DMS53 (cell line): ENCODE measurements at regions not wholly inside any gene's neighbourhood (a gene's known extent, or its start where the extent isn't known, plus 50 kb on each side); places are given as distances from the start of the nearest gene placed in this dataset.

Experiments
- DNase-seq: peaks from one replicate; lab custom pipeline; 2025; lab: John Stamatoyannopoulos, UW

DNA sequence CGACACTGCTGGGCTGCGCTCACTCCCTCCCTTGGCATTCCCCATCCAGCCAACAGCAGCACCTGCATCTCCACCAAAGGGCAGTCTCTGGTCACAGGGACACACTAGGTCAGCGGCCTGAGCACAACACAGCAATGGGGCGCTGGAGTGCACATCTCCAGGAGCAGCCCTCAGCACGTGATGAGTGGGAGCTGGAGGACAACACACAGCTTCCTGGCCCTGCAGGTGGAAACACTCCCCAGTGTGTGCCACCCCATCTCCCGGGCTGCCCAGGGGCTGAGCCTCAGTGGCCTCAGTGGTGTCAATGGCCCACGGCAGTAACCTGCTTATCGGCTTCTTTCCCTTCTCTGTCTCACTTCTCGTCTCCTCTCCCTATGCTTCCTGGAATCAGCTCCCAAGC is 96.8 kb upstream of the VSTM2B start:
- DNase-seq: no peak

- no peak for DNase-seq
Measured at GRCh38 chr19:29429581-29429980, 96.2 kb upstream of the VSTM2B start.

DNA sequence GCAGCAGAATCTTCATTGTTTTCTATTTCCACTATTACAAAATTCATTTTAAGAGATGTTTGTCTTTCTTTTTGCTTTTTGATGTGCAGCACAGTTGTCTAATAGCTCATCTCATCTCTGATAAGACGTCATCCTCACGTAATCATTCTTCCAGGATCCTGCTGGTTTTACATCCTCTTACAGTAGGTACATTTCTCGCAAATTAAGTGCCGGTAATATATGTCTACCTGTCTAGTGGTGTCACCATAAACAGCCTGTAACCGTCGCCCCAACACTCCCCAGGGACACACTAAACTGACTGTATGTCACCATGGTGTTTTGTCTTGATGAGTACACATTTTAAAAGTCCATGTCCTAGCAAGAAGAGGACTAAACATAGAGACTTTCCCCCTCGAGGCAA is 94.5 kb upstream of the VSTM2B start:
- DNase-seq: no peak

DNA sequence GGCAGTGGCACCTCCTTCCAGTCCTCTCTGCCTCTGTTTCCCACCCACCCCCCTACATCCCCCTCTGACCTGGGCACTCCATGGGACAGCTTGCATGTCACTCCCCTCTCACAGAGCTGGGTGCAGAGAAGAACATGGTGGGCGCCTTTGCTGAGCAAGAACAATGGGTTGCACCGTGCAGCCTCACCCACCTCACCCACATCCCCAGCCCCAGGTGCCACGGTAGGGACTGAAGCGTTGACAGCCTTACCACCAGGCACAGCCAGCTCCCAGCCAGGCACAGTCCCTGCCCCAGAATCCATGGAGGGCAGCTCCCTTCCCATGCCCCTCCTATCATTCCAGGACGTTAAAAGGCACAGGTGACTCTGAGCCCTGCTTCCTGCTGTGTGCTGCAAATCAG is 93.1 kb upstream of the VSTM2B start:
- no peak for DNase-seq

DNA sequence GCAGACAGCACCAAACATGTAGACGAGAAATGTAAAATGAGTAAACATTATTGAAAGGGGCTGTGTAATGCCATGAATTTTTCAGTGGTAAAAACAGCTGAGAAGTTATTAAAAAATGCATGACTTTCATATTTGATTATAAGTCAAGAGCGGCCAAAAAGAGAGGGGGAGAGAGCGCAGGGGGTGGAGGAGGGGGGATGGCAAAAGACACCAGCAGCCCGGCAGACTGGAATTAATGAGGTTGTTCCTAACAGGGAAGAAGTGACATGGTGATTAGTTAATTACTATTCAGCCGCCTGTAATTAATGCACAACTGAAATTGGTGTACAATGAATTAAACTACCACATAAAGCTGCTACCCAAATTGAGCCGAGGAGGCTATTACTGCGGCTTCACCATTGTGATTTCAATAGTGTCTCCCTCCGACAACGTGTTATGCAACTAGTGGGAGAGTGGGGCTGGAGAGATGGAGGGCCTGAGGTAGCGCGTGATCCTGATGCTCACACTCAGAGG is 89.1 kb upstream of the VSTM2B start:
- no peak for DNase-seq

- no peak for DNase-seq
Measured at GRCh38 chr19:29439021-29439420, 86.8 kb upstream of the VSTM2B start.

DNA sequence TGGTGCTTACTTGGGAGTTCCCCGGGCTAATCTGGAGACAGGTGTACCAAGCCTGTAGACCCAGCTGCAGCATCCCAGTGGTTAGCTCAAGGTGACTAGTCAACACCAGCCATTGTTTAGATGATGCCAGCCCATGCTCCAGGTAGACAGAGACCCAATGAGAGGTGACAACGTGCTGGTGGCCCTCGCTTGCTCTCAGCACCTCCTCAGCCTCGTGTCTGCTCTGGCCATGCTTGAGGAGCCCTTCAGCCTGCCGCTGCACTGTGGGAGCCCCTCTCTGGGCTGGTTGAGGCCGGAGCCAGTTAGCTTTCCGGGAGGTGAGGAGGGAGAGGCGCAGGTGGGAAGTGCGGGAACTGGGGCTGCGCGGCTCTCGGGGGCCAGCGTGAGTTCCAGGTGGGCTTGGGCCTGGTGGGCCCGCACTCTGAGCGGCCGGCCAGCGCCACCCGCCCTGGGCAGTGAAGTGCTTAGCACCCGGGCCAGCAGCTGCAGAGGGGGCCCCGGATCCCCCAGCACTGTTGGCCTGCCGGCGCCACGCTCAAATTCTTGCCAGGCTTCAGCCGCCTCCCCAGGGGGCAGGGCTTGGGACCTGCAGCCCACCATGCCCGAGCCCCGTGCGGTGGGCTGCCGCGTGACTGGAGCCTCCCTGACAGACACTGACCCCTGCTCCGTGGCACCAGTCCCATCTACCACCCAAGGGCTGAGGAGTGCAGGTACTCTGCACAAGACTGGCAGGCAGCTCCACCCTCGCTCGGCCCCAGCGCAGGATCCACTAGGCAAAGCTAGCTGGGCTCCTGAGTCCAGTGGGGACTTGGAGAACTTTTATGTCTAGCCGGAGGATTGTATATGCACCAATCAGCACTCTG is 85.9 kb upstream of the VSTM2B start:
- no peak for DNase-seq

- DNase-seq: no peak
Measured at GRCh38 chr19:29442094-29442493, 83.7 kb upstream of the VSTM2B start.

DNA sequence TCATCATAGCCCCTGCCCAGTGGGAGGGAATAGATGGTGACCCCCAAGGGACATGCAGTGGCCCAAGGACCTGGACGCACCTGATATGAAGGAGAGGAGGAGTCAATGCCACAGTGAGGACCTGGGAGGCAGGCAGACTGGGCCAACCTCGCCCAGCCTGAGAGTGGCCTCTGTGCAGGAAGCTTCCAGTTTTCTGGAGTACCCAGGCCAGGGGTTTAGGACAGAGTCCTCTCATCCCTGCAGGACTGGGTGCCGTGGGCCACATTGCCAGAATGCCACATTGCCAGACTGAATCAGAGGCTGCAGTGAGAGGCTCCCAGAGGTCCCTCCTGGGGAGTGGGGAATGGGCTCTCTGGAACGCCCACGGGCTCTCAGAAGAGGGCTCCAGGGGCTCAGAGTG is 82.9 kb upstream of the VSTM2B start:
- no peak for DNase-seq

- no peak for DNase-seq
Measured at GRCh38 chr19:29445246-29445645, 80.5 kb upstream of the VSTM2B start.

- DNase-seq: no peak
Measured at GRCh38 chr19:29446361-29446760, 79.4 kb upstream of the VSTM2B start.

GRCh38 chr19:29448046-29448445 is 77.7 kb upstream of the VSTM2B start:
- no peak for DNase-seq

DNA sequence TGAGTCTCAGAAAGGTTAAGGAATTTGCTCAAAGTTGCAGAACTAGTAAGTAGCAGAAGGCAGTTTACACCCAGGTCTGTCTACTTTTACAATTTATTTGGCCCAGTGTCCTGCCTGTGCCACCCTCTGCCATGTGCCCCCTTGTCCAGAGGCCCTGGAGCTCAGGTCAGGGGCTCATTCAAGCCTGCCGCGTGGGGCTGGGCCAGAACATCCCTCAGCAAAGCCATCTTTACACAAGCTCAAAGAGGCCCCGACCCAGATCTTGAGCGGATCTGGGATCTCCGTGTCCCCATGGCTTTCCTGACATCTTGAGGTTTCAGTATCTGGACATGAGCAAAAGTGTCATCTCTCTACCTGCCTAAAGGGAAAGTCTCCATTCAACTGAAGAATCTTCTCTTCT is 76.4 kb upstream of the VSTM2B start:
- no peak for DNase-seq

GRCh38 chr19:29450306-29450705 is 75.5 kb upstream of the VSTM2B start:
- DNase-seq: no peak

- no peak for DNase-seq
Measured at GRCh38 chr19:29450812-29451211, 75.0 kb upstream of the VSTM2B start.

GRCh38 chr19:29454109-29454508 is 71.7 kb upstream of the VSTM2B start:
- DNase-seq: no peak

GRCh38 chr19:29457413-29457812 is 68.4 kb upstream of the VSTM2B start:
- DNase-seq: no peak

GRCh38 chr19:29467824-29468401 is 57.9 kb upstream of the VSTM2B start:
- peak; percentile 72 for DNase-seq

DNA sequence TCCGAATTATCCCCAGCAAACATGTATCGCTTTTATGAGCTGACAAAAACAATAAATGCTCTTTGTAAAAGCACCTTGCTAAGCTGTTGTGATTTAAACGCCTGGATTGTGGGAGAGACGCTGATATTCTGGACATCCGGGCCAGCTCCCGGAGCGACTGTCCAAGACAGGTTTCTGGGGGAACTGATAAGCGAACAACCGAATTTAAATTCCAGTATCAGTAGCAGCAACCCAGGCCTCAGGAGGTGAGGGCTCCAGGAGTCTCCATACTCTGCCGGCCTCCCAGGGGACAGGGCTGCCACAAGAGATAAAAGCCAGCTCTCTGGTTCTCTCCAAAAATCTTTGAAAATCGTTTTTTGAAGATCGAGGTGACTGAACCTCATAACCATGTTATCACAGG is 50.3 kb upstream of the VSTM2B start:
- no peak for DNase-seq
